ENCODE measurements at regions not wholly inside any gene's neighbourhood (a gene's known extent, or its start where the extent isn't known, plus 50 kb on each side); places are given as distances from the start of the nearest gene placed in this dataset.
A peak's percentile ranks its signal among the peaks of the same experiment; 100 is the strongest.

DNA sequence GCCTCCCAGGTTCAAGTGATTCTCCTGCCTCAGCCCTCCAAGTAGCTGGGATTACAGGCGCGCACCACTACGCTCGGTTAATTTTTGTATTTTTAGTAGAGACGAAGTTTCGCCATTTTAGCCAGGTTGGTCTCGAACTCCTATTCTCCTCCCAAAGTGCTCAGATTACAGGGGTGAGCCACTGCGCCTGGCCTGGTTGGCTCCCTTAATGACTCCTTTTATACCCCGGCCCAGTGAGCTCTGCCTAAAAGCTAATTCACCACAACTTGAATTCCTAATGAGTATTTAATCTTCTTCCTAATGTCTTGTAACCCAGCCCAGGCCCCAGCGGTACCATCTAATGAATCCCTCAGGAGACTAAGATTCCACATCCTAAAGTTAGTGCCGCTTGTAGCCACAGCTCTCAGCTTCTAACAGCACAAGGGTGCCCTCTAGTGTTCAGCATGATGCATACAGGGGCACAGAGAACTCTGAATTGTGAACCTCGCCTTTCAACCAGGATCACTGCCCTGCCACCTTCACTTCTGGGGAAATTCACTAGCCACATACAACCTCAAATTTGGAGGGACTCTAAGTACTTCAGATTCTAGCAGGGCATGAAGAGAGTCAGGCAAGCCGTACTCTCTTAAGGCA lies 89.5 kb downstream of the OR13H1 start:
- TF ChIP-seq CTCF (IDR thresholded peaks at IDR 0.05): peak; percentile 53 to 70 (median 65)
- TF ChIP-seq EP300 (IDR thresholded peaks at IDR 0.05): no peak
